Upper lobe of left lung (tissue), 4 donors: ENCODE measurements at regions not wholly inside any gene's neighbourhood (a gene's known extent, or its start where the extent isn't known, plus 50 kb on each side); places are given as distances from the start of the nearest gene placed in this dataset.

Source experiments
- POLR2A ChIP-seq, 4 donors: fragments of 450-650 bp; IDR thresholded peaks; one replicate each; pipeline ENCODE4 v1.5.1; 2016 to 2017; ENCODE audit warnings: antibody characterized with exemption in 4 of 4, mild to moderate bottlenecking in 2 of 4
- POLR2AphosphoS5 ChIP-seq, 2 donors: sonication (generic); formaldehyde crosslinking; IDR thresholded peaks; one replicate each; pipeline ENCODE4 v1.5.1; 2017; ENCODE audit warnings: antibody characterized with exemption in 2 of 2
- TF ChIP-seq, protein P1 (sequence below), 6 experiments: fragments of 450-650 bp in 4 of 6; fragments of 200-600 bp in 2 of 6; sonication (generic) in 2 of 6; IDR thresholded peaks; one replicate each; pipeline ENCODE4 v1.5.1; 2016 to 2019; ENCODE audit warnings: antibody characterized with exemption in 6 of 6

DNA sequence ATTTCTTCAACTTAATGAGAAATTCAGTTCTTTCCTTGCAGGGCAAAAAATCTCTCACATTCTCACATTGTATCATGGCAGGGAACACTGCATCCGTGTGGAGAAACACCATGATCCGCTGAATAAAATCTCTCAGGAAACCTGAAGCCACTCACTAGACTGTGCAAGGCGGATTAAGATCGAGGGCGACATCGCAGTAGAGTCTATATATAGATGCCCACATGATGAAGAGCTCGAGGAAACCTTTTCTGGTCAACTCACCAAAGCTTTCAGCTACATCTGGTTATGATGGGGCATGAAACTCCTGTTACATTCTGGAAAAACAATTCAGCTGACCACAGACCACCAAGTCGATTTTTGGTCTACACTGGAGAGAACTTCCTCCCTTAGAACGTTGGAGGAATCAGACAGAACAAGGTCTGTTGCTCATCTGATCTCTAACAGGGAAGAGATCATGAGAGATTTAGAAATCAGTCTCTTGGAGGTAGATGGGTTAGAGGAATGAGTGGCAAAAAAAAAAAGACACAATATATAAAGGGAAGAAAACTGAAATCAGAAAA, 162.9 kb upstream of the ZNF516 start:
- TF ChIP-seq POLR2A (IDR thresholded peaks at IDR 0.05) (no peak), POLR2AphosphoS5 (IDR thresholded peaks at IDR 0.05) (no peak)
- TF ChIP-seq, protein P1, sequence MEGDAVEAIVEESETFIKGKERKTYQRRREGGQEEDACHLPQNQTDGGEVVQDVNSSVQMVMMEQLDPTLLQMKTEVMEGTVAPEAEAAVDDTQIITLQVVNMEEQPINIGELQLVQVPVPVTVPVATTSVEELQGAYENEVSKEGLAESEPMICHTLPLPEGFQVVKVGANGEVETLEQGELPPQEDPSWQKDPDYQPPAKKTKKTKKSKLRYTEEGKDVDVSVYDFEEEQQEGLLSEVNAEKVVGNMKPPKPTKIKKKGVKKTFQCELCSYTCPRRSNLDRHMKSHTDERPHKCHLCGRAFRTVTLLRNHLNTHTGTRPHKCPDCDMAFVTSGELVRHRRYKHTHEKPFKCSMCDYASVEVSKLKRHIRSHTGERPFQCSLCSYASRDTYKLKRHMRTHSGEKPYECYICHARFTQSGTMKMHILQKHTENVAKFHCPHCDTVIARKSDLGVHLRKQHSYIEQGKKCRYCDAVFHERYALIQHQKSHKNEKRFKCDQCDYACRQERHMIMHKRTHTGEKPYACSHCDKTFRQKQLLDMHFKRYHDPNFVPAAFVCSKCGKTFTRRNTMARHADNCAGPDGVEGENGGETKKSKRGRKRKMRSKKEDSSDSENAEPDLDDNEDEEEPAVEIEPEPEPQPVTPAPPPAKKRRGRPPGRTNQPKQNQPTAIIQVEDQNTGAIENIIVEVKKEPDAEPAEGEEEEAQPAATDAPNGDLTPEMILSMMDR (IDR thresholded peaks at IDR 0.05), result no peak
